LNCaP clone FGC (cell line): ENCODE measurements at regions not wholly inside any gene's neighbourhood (a gene's known extent, or its start where the extent isn't known, plus 50 kb on each side); places are given as distances from the start of the nearest gene placed in this dataset.

ENCODE experiments used
- DNase-seq: peaks from one replicate; pipeline ENCODE4 v3.0.0-alpha.2; 2011; ENCODE audit warnings: low read depth
- H3K4me3 ChIP-seq: 2 replicates; pipeline ENCODE4 v1.5.1; 2011; ENCODE audit warnings: mild to moderate bottlenecking, low read depth, low read length, control low read depth
- TF ChIP-seq, protein P1 (sequence below): IDR thresholded peaks from 2 replicates; pipeline ENCODE4 v1.5.1; 2012; ENCODE audit warnings: mild to moderate bottlenecking; ENCODE audit not compliant: control insufficient read depth, insufficient read depth; ENCODE audit errors: extremely low read depth

DNA sequence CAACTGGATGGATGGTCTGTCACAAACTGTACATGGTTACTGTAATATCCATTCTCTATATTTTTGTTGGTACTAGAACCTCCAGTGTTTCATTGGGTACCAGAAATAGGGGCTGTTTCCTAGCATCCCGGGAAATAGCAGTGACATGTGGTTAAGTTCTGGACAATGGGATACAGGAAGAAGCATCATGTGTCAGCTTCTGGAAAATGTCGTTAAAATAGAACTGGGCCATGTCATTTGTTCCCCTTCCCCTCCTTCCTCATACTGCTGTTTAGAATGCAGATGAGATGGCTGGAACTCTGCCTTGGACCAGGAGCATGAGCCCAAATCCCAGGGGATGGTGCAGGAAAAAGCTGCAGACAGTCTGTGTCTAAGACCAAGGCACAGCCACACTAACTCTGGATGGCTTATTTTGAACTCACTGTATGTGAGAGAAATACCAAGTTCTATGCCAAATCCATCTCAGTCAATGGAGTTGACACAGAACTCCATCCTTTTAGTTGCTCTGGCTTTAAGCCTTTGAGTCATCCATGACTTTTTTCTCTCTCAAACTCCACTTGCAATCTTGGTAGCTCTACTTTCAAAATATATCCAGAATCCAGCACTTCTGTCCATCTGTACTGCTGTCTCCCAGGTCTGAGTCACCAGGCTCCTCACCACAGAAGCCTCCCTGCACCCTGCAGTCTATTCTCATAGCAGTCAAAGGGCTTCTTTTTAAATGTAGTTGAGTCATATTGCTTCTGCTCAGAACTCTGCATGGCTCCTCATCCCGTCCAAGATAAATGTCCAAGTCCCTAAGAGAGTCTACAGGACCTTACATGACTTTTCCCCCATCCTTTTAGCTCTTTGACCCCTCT is 184.2 kb downstream of the NSG2 start:
- H3K4me3 ChIP-seq, result no peak overlapping the region
- DNase-seq, result no peak
- TF ChIP-seq, protein P1, sequence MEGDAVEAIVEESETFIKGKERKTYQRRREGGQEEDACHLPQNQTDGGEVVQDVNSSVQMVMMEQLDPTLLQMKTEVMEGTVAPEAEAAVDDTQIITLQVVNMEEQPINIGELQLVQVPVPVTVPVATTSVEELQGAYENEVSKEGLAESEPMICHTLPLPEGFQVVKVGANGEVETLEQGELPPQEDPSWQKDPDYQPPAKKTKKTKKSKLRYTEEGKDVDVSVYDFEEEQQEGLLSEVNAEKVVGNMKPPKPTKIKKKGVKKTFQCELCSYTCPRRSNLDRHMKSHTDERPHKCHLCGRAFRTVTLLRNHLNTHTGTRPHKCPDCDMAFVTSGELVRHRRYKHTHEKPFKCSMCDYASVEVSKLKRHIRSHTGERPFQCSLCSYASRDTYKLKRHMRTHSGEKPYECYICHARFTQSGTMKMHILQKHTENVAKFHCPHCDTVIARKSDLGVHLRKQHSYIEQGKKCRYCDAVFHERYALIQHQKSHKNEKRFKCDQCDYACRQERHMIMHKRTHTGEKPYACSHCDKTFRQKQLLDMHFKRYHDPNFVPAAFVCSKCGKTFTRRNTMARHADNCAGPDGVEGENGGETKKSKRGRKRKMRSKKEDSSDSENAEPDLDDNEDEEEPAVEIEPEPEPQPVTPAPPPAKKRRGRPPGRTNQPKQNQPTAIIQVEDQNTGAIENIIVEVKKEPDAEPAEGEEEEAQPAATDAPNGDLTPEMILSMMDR, result no peak

DNA sequence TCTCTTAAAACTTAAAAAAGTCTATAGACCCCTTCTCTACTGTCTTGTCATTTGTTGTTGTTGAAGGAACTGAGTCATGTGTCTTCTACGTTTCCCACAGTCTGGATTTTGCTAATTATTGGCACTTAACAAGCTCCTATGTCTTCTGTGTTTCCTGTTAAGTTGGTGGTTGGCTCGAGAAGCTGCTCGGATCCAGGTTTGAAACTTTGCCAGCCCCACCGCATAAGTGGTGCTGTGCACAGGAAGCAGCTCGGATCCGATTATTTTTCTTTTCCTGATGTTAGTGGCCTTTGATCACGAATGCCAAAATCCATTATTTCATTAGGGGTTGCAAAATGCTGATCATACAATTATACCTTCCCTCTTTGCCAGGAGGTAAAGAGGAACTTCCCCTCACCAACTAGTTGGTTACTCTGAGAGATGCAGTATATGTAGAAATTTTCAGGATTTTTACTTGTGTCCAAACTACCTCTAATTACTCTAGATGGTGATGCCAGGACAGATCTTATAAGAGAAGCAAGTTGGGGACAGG is 186.5 kb downstream of the NSG2 start:
- H3K4me3 ChIP-seq, result no peak overlapping the region
- DNase-seq, result no peak
- TF ChIP-seq, protein P1, result no peak

DNA sequence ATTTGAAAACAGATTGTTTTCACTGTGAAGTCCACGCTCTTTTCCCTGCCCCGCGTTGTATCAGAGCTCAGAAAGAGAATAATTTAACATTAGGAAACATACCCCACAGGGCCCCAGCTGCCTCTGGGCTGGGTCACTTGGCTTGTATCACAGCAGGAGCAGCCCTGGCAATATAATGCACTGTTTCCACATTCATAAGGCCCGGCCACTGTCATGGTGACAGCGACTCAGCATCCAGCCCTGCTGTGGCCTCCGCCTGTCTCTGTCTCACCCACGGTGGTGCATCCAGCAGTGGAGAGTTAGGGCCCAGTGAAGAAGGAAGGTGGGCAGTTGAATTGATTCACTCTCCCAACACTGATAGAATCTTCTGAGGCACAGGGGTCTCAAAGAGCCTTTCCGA is 188.9 kb downstream of the NSG2 start:
- TF ChIP-seq, protein P1, result no peak
- no peak overlapping the region for H3K4me3 ChIP-seq
- DNase-seq, result no peak

DNA sequence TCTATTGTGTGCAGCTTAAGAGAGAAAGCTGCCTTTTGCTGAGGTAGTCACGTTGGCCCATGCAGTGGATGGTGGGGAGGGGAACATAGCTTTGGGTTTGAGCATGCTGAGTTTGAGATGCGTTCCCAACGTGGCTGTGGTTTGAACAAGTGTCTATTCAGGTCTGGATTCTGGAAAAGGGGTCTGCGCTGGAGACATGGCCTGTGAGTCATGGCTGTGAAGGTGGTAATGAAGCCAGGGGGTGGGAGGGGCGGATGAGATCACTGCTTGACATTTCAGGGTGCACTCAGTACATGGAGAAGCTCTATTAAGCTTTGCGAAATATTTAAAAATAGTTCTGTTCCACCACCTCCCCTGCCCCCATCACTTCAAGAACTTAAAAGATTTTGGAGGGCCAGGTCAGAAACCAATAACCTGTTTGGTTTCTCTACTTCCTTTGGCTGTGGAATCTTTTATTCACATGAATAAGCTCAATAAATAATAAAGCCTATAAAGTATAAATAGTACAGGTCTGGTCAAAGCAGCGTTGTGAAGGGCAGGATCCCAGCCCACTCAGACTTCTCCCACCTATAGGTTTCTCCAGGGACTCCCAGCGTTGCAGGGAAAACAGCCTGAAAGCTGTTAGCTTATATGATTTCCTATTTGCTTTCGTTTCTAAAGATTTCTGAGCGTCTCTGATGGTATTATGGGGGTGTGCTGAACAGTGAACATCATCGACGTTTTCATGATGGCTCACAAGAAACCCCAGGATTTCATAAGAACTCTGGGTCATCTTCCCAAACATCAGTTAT is 189.9 kb downstream of the NSG2 start:
- TF ChIP-seq, protein P1, result no peak
- DNase-seq, result no peak
- H3K4me3 ChIP-seq, result no peak overlapping the region

DNA sequence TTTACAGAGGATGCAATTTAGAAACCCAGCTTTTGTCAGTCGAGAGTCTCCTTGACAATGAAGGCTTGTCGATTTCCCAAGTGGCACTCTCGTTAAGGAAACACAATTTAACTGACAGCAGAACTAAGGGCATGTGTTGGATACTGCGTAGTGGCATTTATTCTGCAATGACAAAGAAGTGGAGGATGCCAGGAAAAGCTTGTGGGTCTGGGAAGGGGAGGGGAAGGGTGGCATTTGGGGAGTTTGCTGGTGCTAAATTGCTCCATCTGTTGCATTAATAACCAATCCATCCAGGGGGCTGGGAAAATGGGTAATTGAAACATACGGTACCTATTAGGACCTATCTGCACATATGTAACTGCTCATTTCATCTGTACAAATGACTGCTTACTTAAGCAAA is 190.6 kb downstream of the NSG2 start:
- TF ChIP-seq, protein P1, result no peak
- no peak for DNase-seq
- H3K4me3 ChIP-seq, result no peak overlapping the region

DNA sequence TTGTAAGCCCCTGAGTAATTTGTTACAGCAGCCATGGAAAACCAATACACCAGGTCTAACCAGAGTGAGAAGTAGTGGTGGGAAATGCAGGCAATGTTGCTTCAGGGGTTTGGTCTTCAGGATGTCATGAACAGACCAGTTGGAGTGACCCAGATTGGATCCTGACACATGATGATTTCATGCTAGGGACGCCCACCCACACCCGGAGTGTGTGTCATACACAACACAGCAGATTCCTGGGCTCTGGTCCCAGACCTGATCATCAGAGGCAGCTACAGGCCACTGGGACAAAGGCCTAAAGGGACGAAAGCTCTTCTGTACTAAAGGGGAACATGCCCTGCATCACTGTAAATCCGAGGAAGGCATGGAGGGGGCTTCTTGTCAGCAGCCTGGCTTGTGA is 194.2 kb downstream of the NSG2 start:
- TF ChIP-seq, protein P1, result no peak
- no peak for DNase-seq
- no peak overlapping the region for H3K4me3 ChIP-seq
